ENCODE measurements at regions not wholly inside any gene's neighbourhood (a gene's known extent, or its start where the extent isn't known, plus 50 kb on each side); places are given as distances from the start of the nearest gene placed in this dataset.

DNA sequence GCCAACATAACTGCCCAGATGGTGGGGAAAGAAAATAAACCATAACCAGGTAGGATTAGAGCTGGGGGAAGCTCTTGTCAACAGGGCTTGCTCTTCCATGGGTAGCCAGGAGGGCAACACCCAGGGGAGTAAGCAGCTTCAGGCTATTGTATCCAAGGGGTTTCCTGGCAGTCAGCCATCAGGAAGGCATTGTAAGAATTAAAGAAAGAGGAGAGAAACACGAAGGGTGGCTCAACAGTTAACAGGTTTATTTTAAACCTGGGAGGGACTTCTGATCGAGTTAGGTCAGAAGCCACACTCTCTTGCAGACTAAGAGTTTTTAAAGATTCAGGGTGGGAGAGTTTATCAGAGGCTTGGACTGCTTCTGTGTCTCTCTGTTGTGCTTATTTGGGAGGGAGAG lies 114.2 kb downstream of the QRSL1 start:
- TF ChIP-seq, protein P1, sequence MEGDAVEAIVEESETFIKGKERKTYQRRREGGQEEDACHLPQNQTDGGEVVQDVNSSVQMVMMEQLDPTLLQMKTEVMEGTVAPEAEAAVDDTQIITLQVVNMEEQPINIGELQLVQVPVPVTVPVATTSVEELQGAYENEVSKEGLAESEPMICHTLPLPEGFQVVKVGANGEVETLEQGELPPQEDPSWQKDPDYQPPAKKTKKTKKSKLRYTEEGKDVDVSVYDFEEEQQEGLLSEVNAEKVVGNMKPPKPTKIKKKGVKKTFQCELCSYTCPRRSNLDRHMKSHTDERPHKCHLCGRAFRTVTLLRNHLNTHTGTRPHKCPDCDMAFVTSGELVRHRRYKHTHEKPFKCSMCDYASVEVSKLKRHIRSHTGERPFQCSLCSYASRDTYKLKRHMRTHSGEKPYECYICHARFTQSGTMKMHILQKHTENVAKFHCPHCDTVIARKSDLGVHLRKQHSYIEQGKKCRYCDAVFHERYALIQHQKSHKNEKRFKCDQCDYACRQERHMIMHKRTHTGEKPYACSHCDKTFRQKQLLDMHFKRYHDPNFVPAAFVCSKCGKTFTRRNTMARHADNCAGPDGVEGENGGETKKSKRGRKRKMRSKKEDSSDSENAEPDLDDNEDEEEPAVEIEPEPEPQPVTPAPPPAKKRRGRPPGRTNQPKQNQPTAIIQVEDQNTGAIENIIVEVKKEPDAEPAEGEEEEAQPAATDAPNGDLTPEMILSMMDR (IDR thresholded peaks at IDR 0.05): no peak
- no peak for TF ChIP-seq POLR2AphosphoS5 (IDR thresholded peaks at IDR 0.05; ENCODE audit: insufficient read depth in 1 of 2, low read depth in 1 of 2)
